ENCODE measurements at regions not wholly inside any gene's neighbourhood (a gene's known extent, or its start where the extent isn't known, plus 50 kb on each side); places are given as distances from the start of the nearest gene placed in this dataset.

DNA sequence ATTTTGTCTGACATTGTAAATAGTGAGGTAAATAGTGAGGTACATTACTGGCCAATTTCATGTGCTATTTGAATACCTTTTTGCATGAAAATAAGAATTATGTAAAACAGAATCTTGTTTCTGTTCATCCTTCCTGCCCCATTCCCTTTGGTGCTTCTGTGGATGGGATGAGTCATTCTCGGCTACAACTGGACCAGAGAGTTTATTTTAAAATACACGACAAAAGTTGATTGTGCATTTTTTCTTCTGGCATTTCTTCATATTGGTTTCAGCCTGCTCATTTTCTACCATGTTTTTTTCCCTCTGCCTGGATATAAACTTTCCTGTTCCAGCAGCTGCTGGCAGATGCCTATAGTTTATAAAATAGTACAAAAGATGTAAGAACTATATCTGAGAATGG lies 107.5 kb downstream of the CYSLTR2 start:
- Histone ChIP-seq H3K36me3 (ENCODE audit: insufficient read depth, low read length) (no peaks in the 10 kb centered on the region), H2AFZ (ENCODE audit: low read depth, low read length) (no peak overlapping the region), H3K27me3 (ENCODE audit: insufficient read depth, low read length) (no peaks in the 10 kb centered on the region), H3K9me3 (ENCODE audit: low read length) (no peaks in the 10 kb centered on the region), H3K4me3 (ENCODE audit: low read length) (no peak overlapping the region), H3K4me1 (ENCODE audit: insufficient read depth, low read length) (no peaks in the 10 kb centered on the region)

GRCh38 chr13:48769107-48769704 lies 115.5 kb downstream of the CYSLTR2 start:
- H3K27me3 ChIP-seq (ENCODE audit: insufficient read depth, low read length): no peaks in the 10 kb centered on the region
- no peak overlapping the region for H2AFZ ChIP-seq (ENCODE audit: low read depth, low read length)
- H3K4me1 ChIP-seq (ENCODE audit: insufficient read depth, low read length): no peaks in the 10 kb centered on the region
- no peaks in the 10 kb centered on the region for H3K36me3 ChIP-seq (ENCODE audit: insufficient read depth, low read length)
- H3K4me3 ChIP-seq (ENCODE audit: low read length): no peak overlapping the region
- no peaks in the 10 kb centered on the region for H3K9me3 ChIP-seq (ENCODE audit: low read length)

- no peaks in the 10 kb centered on the region for H3K36me3 ChIP-seq (ENCODE audit: insufficient read depth, low read length)
- H3K4me1 ChIP-seq (ENCODE audit: insufficient read depth, low read length): no peaks in the 10 kb centered on the region
- H2AFZ ChIP-seq (ENCODE audit: low read depth, low read length): no peak overlapping the region
- no peak overlapping the region for H3K4me3 ChIP-seq (ENCODE audit: low read length)
- H3K27me3 ChIP-seq (ENCODE audit: insufficient read depth, low read length): no peaks in the 10 kb centered on the region
- H3K9me3 ChIP-seq (ENCODE audit: low read length): no peaks in the 10 kb centered on the region
Measured at GRCh38 chr13:48770372-48770771, 116.6 kb downstream of the CYSLTR2 start.

DNA sequence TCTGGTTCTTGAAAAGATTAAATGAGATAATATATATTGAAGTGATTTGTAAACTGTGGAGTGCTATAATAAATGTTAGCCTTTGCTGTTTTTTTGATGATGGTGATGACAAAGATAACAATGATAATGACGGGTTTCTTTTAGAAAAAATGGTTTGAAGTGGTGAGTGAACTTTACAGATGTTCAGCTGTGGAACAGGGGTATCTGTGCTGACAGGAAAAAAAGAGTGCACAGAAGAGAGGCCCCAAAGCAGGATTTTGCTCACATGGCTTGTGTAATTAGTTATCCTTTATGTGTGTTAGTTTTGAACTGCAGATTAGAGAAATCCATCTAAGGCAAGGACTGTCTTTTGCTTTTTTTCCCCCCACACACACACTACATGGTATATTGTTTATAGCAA lies 119.2 kb downstream of the CYSLTR2 start:
- no peaks in the 10 kb centered on the region for H3K36me3 ChIP-seq (ENCODE audit: insufficient read depth, low read length)
- no peaks in the 10 kb centered on the region for H3K27me3 ChIP-seq (ENCODE audit: insufficient read depth, low read length)

DNA sequence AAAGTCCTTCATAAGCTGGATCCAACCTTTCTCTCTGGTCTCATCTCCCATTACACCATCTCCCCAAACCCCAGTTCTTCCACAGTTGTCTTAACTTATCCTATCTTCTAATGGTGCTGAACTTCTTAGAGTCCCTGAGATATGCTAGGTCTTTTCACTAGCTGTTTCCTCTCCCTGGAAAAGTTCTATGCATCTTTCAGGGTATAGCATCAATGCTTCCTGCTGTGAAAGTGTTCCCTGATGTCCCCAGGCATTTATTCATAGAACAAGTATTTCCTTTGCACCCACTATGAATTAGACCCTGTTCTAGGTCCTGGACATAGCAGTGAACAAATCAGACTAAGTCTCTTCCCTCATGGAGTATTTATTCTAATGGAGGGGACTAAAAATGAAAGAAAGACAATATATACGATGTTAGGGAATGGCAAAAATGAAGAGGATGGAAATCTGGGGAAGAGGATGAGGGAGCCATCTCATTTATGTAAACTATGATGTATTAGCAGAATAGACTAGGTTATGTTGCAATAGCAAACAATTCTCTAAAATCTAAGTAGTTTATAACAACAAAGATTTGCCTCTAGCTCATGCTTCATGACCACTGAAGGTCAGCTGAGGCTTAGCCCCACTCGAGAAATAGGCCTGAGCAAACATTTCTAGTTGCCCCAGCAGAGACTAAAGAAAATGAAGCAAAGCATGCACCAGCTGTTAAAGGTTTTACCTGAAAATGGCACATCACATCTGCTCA lies 120.0 kb downstream of the CYSLTR2 start:
- no peaks in the 10 kb centered on the region for H3K27me3 ChIP-seq (ENCODE audit: insufficient read depth, low read length)
- no peaks in the 10 kb centered on the region for H3K9me3 ChIP-seq (ENCODE audit: low read length)
- H2AFZ ChIP-seq (ENCODE audit: low read depth, low read length): no peak overlapping the region

More for the DNA sequence above, 119.2 kb downstream of the CYSLTR2 start:
- no peak overlapping the region for H2AFZ ChIP-seq (ENCODE audit: low read depth, low read length)
- no peaks in the 10 kb centered on the region for H3K4me1 ChIP-seq (ENCODE audit: insufficient read depth, low read length)
- H3K9me3 ChIP-seq (ENCODE audit: low read length): no peaks in the 10 kb centered on the region
- H3K4me3 ChIP-seq (ENCODE audit: low read length): no peak overlapping the region

GRCh38 chr13:48775285-48775684 lies 121.6 kb downstream of the CYSLTR2 start:
- H3K9me3 ChIP-seq (ENCODE audit: low read length): no peaks in the 10 kb centered on the region
- no peaks in the 10 kb centered on the region for H3K27me3 ChIP-seq (ENCODE audit: insufficient read depth, low read length)
- H3K4me3 ChIP-seq (ENCODE audit: low read length): no peak overlapping the region
- no peaks in the 10 kb centered on the region for H3K4me1 ChIP-seq (ENCODE audit: insufficient read depth, low read length)
- H3K36me3 ChIP-seq (ENCODE audit: insufficient read depth, low read length): no peaks in the 10 kb centered on the region
- H2AFZ ChIP-seq (ENCODE audit: low read depth, low read length): no peak overlapping the region

More for the DNA sequence above, 120.0 kb downstream of the CYSLTR2 start:
- Histone ChIP-seq H3K4me1 (ENCODE audit: insufficient read depth, low read length) (no peaks in the 10 kb centered on the region), H3K36me3 (ENCODE audit: insufficient read depth, low read length) (no peaks in the 10 kb centered on the region), H3K4me3 (ENCODE audit: low read length) (no peak overlapping the region)

DNA sequence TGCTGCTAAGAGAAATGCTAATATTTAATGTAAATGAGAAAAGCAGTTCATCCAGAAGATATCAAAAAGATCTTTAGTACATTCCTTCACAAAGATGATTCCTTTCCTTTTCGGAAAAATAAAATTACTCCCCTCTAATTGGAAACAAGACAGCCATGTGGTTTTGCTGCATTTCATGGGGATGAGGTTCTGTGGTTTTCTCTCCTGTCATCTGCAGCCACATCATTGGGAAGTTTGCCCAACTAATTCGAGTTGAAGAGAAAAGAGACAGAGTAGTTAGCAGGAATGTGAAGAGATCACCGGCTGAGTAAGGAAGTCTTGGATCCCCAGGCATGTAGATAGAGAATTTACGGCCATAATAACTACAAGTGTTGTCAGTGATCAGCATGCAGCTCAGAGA lies 122.1 kb downstream of the CYSLTR2 start:
- Histone ChIP-seq H3K4me3 (ENCODE audit: low read length) (no peak overlapping the region), H2AFZ (ENCODE audit: low read depth, low read length) (no peak overlapping the region), H3K36me3 (ENCODE audit: insufficient read depth, low read length) (no peaks in the 10 kb centered on the region), H3K27me3 (ENCODE audit: insufficient read depth, low read length) (no peaks in the 10 kb centered on the region), H3K4me1 (ENCODE audit: insufficient read depth, low read length) (no peaks in the 10 kb centered on the region), H3K9me3 (ENCODE audit: low read length) (no peaks in the 10 kb centered on the region)

DNA sequence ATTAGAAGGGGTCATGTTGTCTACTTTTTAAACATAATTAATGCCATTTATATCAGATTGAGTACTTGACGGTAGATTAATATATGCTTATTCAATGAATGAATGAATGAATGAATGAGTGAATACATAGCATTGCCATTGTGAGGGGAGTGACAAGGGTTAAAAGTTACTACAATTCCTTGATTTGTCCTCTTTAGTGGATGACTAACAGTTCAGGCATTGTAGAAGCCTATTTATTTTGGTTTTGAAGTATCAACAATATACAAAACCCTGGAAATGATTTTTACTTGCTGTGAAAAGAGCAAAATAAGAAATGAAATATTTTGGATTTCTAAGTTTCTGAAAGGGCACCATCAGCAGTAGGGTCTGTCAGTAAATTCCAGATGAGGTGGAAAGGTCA lies 122.7 kb downstream of the CYSLTR2 start:
- H3K4me3 ChIP-seq (ENCODE audit: low read length): no peak overlapping the region
- no peaks in the 10 kb centered on the region for H3K36me3 ChIP-seq (ENCODE audit: insufficient read depth, low read length)
- peaks cover 2% of the 10 kb centered on the region for H3K9me3 ChIP-seq (ENCODE audit: low read length)
- no peaks in the 10 kb centered on the region for H3K4me1 ChIP-seq (ENCODE audit: insufficient read depth, low read length)
- H2AFZ ChIP-seq (ENCODE audit: low read depth, low read length): no peak overlapping the region
- no peaks in the 10 kb centered on the region for H3K27me3 ChIP-seq (ENCODE audit: insufficient read depth, low read length)

- peaks cover 2% of the 10 kb centered on the region for H3K9me3 ChIP-seq (ENCODE audit: low read length)
- no peaks in the 10 kb centered on the region for H3K27me3 ChIP-seq (ENCODE audit: insufficient read depth, low read length)
- H3K4me3 ChIP-seq (ENCODE audit: low read length): no peak overlapping the region
- H2AFZ ChIP-seq (ENCODE audit: low read depth, low read length): no peak overlapping the region
- no peaks in the 10 kb centered on the region for H3K36me3 ChIP-seq (ENCODE audit: insufficient read depth, low read length)
- H3K4me1 ChIP-seq (ENCODE audit: insufficient read depth, low read length): no peaks in the 10 kb centered on the region
Measured at GRCh38 chr13:48778610-48779009, 124.9 kb downstream of the CYSLTR2 start.

DNA sequence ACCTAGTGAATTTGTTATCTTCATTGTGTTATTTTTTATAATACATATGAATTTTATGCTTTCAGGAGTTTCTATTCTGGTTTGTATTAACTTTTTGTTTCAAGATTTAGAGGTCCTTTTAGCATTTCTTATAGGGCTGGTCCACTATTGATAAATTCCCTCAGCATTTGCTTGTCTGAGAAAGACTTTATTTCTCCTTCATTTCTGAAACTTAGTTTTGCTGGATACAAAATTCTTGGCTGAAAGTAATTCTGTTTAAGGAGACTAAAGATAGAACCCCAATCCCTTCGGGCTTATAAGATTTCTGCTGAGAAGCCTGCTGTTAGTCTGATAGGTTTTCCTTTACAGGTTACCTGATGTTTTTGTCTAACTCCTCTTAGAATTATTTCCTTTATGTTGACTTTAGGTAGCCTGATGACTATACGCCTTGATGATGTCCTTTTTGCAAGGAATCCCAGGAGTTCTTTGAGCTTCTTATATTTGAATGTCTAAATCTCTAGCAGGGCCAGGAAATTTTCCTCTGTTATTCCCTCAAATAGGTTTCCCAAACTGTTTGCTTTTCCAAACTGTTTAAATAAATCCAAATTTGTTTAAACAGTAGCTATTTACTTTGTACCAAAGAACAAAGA lies 127.1 kb downstream of the CYSLTR2 start:
- H3K4me3 ChIP-seq (ENCODE audit: low read length): no peak overlapping the region
- H3K36me3 ChIP-seq (ENCODE audit: insufficient read depth, low read length): no peaks in the 10 kb centered on the region
- H3K27me3 ChIP-seq (ENCODE audit: insufficient read depth, low read length): no peaks in the 10 kb centered on the region
- no peak overlapping the region for H2AFZ ChIP-seq (ENCODE audit: low read depth, low read length)
- no peaks in the 10 kb centered on the region for H3K4me1 ChIP-seq (ENCODE audit: insufficient read depth, low read length)
- peaks cover 2% of the 10 kb centered on the region for H3K9me3 ChIP-seq (ENCODE audit: low read length)

- no peak overlapping the region for H3K4me3 ChIP-seq (ENCODE audit: low read length)
- H3K4me1 ChIP-seq (ENCODE audit: insufficient read depth, low read length): no peaks in the 10 kb centered on the region
- H3K9me3 ChIP-seq (ENCODE audit: low read length): peaks cover 2% of the 10 kb centered on the region
- H3K27me3 ChIP-seq (ENCODE audit: insufficient read depth, low read length): no peaks in the 10 kb centered on the region
- no peak overlapping the region for H2AFZ ChIP-seq (ENCODE audit: low read depth, low read length)
- H3K36me3 ChIP-seq (ENCODE audit: insufficient read depth, low read length): no peaks in the 10 kb centered on the region
Measured at GRCh38 chr13:48782429-48782840, 128.7 kb downstream of the CYSLTR2 start.

DNA sequence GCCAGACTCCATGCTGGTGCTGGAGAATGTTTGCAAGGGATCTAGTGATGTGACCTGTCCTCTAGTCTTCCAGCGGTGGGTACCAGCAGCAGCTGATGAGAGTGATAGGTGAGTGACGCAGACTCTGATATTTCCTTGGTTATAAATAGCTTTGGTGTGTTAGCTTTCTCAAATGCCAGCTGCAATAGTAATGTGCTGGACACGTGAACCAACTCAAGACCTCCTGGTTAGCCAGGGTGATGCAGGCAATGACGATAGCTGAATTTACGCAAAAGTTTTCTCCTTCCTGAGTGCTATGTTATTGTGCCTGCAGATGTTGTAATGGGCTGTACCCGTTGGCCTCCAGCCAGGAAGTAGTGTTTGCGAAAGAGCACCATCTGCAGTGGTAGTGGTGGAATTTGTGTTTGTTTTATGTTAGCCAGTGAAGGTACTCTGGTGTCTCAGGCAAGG lies 129.5 kb downstream of the CYSLTR2 start:
- no peaks in the 10 kb centered on the region for H3K36me3 ChIP-seq (ENCODE audit: insufficient read depth, low read length)
- H3K9me3 ChIP-seq (ENCODE audit: low read length): peaks cover 2% of the 10 kb centered on the region
- no peaks in the 10 kb centered on the region for H3K4me1 ChIP-seq (ENCODE audit: insufficient read depth, low read length)
- H3K4me3 ChIP-seq (ENCODE audit: low read length): no peak overlapping the region
- no peaks in the 10 kb centered on the region for H3K27me3 ChIP-seq (ENCODE audit: insufficient read depth, low read length)
- no peak overlapping the region for H2AFZ ChIP-seq (ENCODE audit: low read depth, low read length)

DNA sequence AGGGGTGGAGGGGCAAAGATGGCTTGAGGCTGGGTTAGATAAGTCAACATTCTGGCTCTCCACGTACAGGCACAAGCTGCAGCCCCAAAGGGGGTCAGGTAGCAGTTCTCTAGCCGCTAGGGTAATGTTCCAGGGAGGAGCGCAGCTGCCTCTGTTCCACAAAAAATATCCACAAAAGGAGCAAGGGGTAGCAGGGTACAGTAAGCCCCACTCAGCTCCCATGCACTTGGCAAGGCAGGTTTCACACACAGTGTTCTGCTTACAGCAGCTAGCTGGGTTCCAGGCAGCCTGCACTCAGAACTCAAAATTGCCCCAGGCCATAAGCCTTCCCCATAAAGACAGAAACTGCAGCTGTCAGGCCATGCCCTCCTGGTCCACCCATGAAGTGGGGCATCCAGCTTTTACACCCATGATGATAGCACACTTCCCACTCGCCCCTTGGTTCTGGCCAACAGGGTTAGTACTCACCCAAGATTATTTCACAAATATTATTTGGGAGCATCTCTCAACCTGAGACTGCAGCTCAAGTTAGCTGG lies 130.0 kb downstream of the CYSLTR2 start:
- H3K4me3 ChIP-seq (ENCODE audit: low read length): no peak overlapping the region
- no peak overlapping the region for H2AFZ ChIP-seq (ENCODE audit: low read depth, low read length)
- no peaks in the 10 kb centered on the region for H3K36me3 ChIP-seq (ENCODE audit: insufficient read depth, low read length)

More for the DNA sequence above, 130.0 kb downstream of the CYSLTR2 start:
- Histone ChIP-seq H3K9me3 (ENCODE audit: low read length) (peaks cover 2% of the 10 kb centered on the region), H3K27me3 (ENCODE audit: insufficient read depth, low read length) (no peaks in the 10 kb centered on the region), H3K4me1 (ENCODE audit: insufficient read depth, low read length) (no peaks in the 10 kb centered on the region)

Data from neuron (in vitro differentiated cells).